Keratinocyte (primary cell): ENCODE measurements at regions not wholly inside any gene's neighbourhood (a gene's known extent, or its start where the extent isn't known, plus 50 kb on each side); places are given as distances from the start of the nearest gene placed in this dataset.

Experiments used
- DNase-seq: peaks from one replicate; pipeline ENCODE4 v3.0.0-alpha.2; 2011; ENCODE audit warnings: low read depth, missing footprints, low spot score
- FAIRE-seq: peaks from 2 replicates; lab custom pipeline; 2011; peaks lifted over from hg19 to GRCh38; lab: Jason Lieb, UNC
- H2AFZ ChIP-seq: 2 replicates; pipeline ENCODE4 v1.6.0; 2012; ENCODE audit warnings: low read length, control low read depth, inconsistent platforms; ENCODE audit not compliant: control insufficient read depth
- H3K27ac ChIP-seq: 2 replicates; pipeline ENCODE4 v1.5.1; 2011; ENCODE audit warnings: low read length; ENCODE audit not compliant: control insufficient read depth, insufficient read depth
- H3K27me3 ChIP-seq: 3 replicates; pipeline ENCODE4 v1.6.0; 2011; ENCODE audit warnings: low read length; ENCODE audit not compliant: control insufficient read depth, insufficient read depth; ENCODE audit errors: extremely low read depth
- H3K36me3 ChIP-seq, 2 experiments: 2 replicates in 1 of 2; 3 replicates in 1 of 2; pipeline ENCODE4 v1.5.1; 2011; ENCODE audit warnings: low read length in 2 of 2, mild to moderate bottlenecking in 1 of 2; ENCODE audit not compliant: control insufficient read depth in 2 of 2, insufficient read depth in 2 of 2; ENCODE audit errors: extremely low read depth in 1 of 2
- H3K4me1 ChIP-seq: 3 replicates; pipeline ENCODE4 v1.5.1; 2011; ENCODE audit warnings: low read length; ENCODE audit not compliant: control insufficient read depth, insufficient read depth; ENCODE audit errors: extremely low read depth
- H3K4me2 ChIP-seq: 3 replicates; pipeline ENCODE4 v1.6.0; 2011; ENCODE audit warnings: low read depth, low read length; ENCODE audit not compliant: control insufficient read depth, insufficient read depth; ENCODE audit errors: extremely low read depth
- H3K4me3 ChIP-seq, 3 experiments: fragments of 200-600 bp in 1 of 3; sonication (generic) in 1 of 3; 2 replicates in 2 of 3; 3 replicates in 1 of 3; pipeline ENCODE4 v1.5.1; 2011 to 2016; ENCODE audit warnings: low read length in 3 of 3, mild to moderate bottlenecking in 3 of 3, control low read depth in 2 of 3, inconsistent platforms in 1 of 3, low read depth in 1 of 3, mixed read lengths in 1 of 3, mixed run types in 1 of 3, moderate library complexity in 1 of 3; ENCODE audit not compliant: control insufficient read depth in 2 of 3, insufficient read depth in 2 of 3; ENCODE audit errors: extremely low read depth in 1 of 3
- H3K79me2 ChIP-seq: 2 replicates; pipeline ENCODE4 v1.6.0; 2012; ENCODE audit warnings: low read length; ENCODE audit not compliant: control insufficient read depth, insufficient read depth
- H3K9ac ChIP-seq: 3 replicates; pipeline ENCODE4 v1.6.0; 2011; ENCODE audit warnings: low read length; ENCODE audit not compliant: control insufficient read depth, insufficient read depth; ENCODE audit errors: extremely low read depth
- H3K9me1 ChIP-seq: 3 replicates; pipeline ENCODE4 v1.6.0; 2011; ENCODE audit warnings: low read length; ENCODE audit not compliant: control insufficient read depth, insufficient read depth; ENCODE audit errors: extremely low read depth
- H3K9me3 ChIP-seq: 2 replicates; pipeline ENCODE4 v1.5.1; 2012; ENCODE audit warnings: low read depth, low read length; ENCODE audit not compliant: control insufficient read depth
- H4K20me1 ChIP-seq: 3 replicates; pipeline ENCODE4 v1.6.0; 2011; ENCODE audit warnings: low read length; ENCODE audit not compliant: control insufficient read depth, insufficient read depth; ENCODE audit errors: extremely low read depth
- CTCF ChIP-seq, 3 experiments: IDR thresholded peaks in 1 of 3; conservative IDR thresholded peaks in 1 of 3; optimal IDR thresholded peaks in 1 of 3; 2 replicates in 2 of 3; 3 replicates in 1 of 3; pipeline versions ENCODE3 to v1.5.1; 2011; ENCODE audit warnings: low read length in 3 of 3, mild to moderate bottlenecking in 3 of 3, moderate library complexity in 2 of 3, control low read depth in 1 of 3, inconsistent platforms in 1 of 3; ENCODE audit not compliant: insufficient read depth in 2 of 3; ENCODE audit errors: extremely low read depth in 1 of 3
- EZH2 ChIP-seq: IDR thresholded peaks from one replicate; pipeline ENCODE4 v1.6.1; 2012; ENCODE audit warnings: inconsistent platforms, mild to moderate bottlenecking, low read length, moderate library complexity
- dilution Hi-C: fragments of 300-500 bp; cut with MboI; formaldehyde crosslinking; loops from one replicate; pipeline ENCODE4 v1.7.0; 2020; ENCODE audit warnings: low sequenced_read_pairs; ENCODE audit not compliant: extremely low pct_ligation_motif_present

DNA sequence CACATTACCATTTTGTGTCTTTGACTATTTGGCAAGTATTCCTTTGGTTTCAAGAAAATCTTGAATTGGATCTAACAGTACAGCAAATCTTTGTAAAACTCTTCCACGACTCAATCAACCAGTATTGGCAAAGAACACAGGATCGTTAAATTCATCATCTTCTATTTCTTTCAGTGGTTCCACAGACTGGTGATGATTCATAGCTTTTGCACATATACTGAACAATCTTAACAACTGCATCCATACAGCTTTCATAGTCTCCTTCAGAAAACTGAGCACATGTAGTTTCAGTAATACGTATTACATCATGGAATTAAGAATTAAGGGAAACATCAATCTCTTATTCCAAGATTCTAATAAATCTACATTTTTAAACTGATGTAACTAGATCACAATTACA, 91.6 kb upstream of the LIPC start:
- H3K9me3 ChIP-seq = no peaks in the 10 kb centered on the region
- dilution Hi-C loops = no loop called here
- H3K9me1 ChIP-seq = no peaks in the 10 kb centered on the region
- H3K27me3 ChIP-seq = no peaks in the 10 kb centered on the region
- DNase-seq (no peak), FAIRE-seq (peak; percentile 77)
- no peaks in the 10 kb centered on the region for H4K20me1 ChIP-seq
- H3K9ac ChIP-seq = no peak overlapping the region
- no peaks in the 10 kb centered on the region for H3K4me1 ChIP-seq
- no peaks in the 10 kb centered on the region for H3K36me3 ChIP-seq
- no peak overlapping the region for H2AFZ ChIP-seq
- H3K4me2 ChIP-seq = no peak overlapping the region
- no peaks in the 10 kb centered on the region for H3K79me2 ChIP-seq
- TF ChIP-seq EZH2 = no peak
- no peak overlapping the region for H3K27ac ChIP-seq
- no peak overlapping the region for H3K4me3 ChIP-seq

- no peaks in the 10 kb centered on the region for H3K79me2 ChIP-seq
- DNase-seq = no peak
- H3K27me3 ChIP-seq = no peaks in the 10 kb centered on the region
- H4K20me1 ChIP-seq = no peaks in the 10 kb centered on the region
- no peak overlapping the region for H3K4me3 ChIP-seq
- no peaks in the 10 kb centered on the region for H3K36me3 ChIP-seq
- H2AFZ ChIP-seq = no peak overlapping the region
- dilution Hi-C loops = no loop called here
- H3K9me3 ChIP-seq = no peaks in the 10 kb centered on the region
- peaks cover 5% of the 10 kb centered on the region for H3K4me1 ChIP-seq
- H3K4me2 ChIP-seq = no peak overlapping the region
- H3K9ac ChIP-seq = no peak overlapping the region
- FAIRE-seq = no peak
- no peak overlapping the region for H3K27ac ChIP-seq
- TF ChIP-seq CTCF (optimal IDR thresholded peaks at IDR 0.05 in 1 of 3, IDR thresholded peaks at IDR 0.05 in 1 of 3, conservative IDR thresholded peaks at IDR 0.05 in 1 of 3; ENCODE audit: extremely low read depth in 1 of 3, insufficient read depth in 2 of 3, low read length in 3 of 3) (no peak), EZH2 (no peak)
- no peaks in the 10 kb centered on the region for H3K9me1 ChIP-seq
Measured at GRCh38 chr15:58342508-58342907, 89.3 kb upstream of the LIPC start.
